Activated CD4-positive, CD25-positive, alpha-beta regulatory T cell treated with anti-CD3 and anti-CD28 coated beads, Interleukin-2, amount 50 U/mL, for 72 hours (primary cell): ENCODE measurements at regions not wholly inside any gene's neighbourhood (a gene's known extent, or its start where the extent isn't known, plus 50 kb on each side); places are given as distances from the start of the nearest gene placed in this dataset.
"Not testable (repeated sequence)": the region's sequence is repeated elsewhere in the genome, so short reads cannot be mapped to it uniquely, and the experiment has no call there.

Source experiments
- DNase-seq: peaks from one replicate; pipeline ENCODE4 v3.0.0; 2021

GRCh38 chr3:66552846-66553245, 52.0 kb upstream of the LRIG1 start:
- no peak for DNase-seq

GRCh38 chr3:66553441-66554113, 52.8 kb upstream of the LRIG1 start:
- no peak for DNase-seq

- no peak for DNase-seq
Observed at GRCh38 chr3:66554178-66554577, 53.4 kb upstream of the LRIG1 start.

- DNase-seq: no peak
Observed at GRCh38 chr3:66555214-66555844, 54.5 kb upstream of the LRIG1 start.

- no peak for DNase-seq
Observed at GRCh38 chr3:66557170-66557569, 56.3 kb upstream of the LRIG1 start.

GRCh38 chr3:66559924-66560323, 59.1 kb upstream of the LRIG1 start:
- DNase-seq: not testable (repeated sequence)

GRCh38 chr3:66561367-66561766, 60.5 kb upstream of the LRIG1 start:
- DNase-seq: no peak

GRCh38 chr3:66565301-66565700, 64.5 kb upstream of the LRIG1 start:
- DNase-seq: no peak

GRCh38 chr3:66567077-66567476, 66.3 kb upstream of the LRIG1 start:
- DNase-seq: no peak

GRCh38 chr3:66572090-66572675, 71.4 kb upstream of the LRIG1 start:
- DNase-seq: no peak

- DNase-seq: no peak
Observed at GRCh38 chr3:66572938-66573710, 72.3 kb upstream of the LRIG1 start.

GRCh38 chr3:66574091-66574490, 73.3 kb upstream of the LRIG1 start:
- DNase-seq: no peak

- DNase-seq: no peak
Observed at GRCh38 chr3:66577426-66578203, 76.8 kb upstream of the LRIG1 start.

- no peak for DNase-seq
Observed at GRCh38 chr3:66581256-66581655, 80.4 kb upstream of the LRIG1 start.

GRCh38 chr3:66582721-66583423, 82.0 kb upstream of the LRIG1 start:
- DNase-seq: peak; percentile 33

- no peak for DNase-seq
Observed at GRCh38 chr3:66583424-66584040, 82.7 kb upstream of the LRIG1 start.

- no peak for DNase-seq
Observed at GRCh38 chr3:66585520-66586095, 84.8 kb upstream of the LRIG1 start.

GRCh38 chr3:66586853-66587252, 86.0 kb upstream of the LRIG1 start:
- no peak for DNase-seq

- DNase-seq: no peak
Observed at GRCh38 chr3:66588340-66588847, 87.6 kb upstream of the LRIG1 start.

- no peak for DNase-seq
Observed at GRCh38 chr3:66592016-66592761, 91.4 kb upstream of the LRIG1 start.
